Esophagus muscularis mucosa (tissue), 3 donors: ENCODE measurements at regions not wholly inside any gene's neighbourhood (a gene's known extent, or its start where the extent isn't known, plus 50 kb on each side); places are given as distances from the start of the nearest gene placed in this dataset.

ENCODE experiments used
- POLR2AphosphoS5 ChIP-seq, 2 donors: sonication (generic); formaldehyde crosslinking; IDR thresholded peaks; one replicate each; pipeline ENCODE4 v1.6.1; 2017; ENCODE audit warnings: antibody characterized with exemption in 2 of 2
- TF ChIP-seq, protein P1 (sequence below), 3 experiments: fragments of 200-600 bp in 2 of 3; fragments of 450-650 bp in 1 of 3; sonication (generic) in 2 of 3; IDR thresholded peaks; one replicate each; pipeline ENCODE4 v1.5.1; 2017 to 2019; ENCODE audit warnings: antibody characterized with exemption in 3 of 3, mild to moderate bottlenecking in 2 of 3, moderate library complexity in 1 of 3

DNA sequence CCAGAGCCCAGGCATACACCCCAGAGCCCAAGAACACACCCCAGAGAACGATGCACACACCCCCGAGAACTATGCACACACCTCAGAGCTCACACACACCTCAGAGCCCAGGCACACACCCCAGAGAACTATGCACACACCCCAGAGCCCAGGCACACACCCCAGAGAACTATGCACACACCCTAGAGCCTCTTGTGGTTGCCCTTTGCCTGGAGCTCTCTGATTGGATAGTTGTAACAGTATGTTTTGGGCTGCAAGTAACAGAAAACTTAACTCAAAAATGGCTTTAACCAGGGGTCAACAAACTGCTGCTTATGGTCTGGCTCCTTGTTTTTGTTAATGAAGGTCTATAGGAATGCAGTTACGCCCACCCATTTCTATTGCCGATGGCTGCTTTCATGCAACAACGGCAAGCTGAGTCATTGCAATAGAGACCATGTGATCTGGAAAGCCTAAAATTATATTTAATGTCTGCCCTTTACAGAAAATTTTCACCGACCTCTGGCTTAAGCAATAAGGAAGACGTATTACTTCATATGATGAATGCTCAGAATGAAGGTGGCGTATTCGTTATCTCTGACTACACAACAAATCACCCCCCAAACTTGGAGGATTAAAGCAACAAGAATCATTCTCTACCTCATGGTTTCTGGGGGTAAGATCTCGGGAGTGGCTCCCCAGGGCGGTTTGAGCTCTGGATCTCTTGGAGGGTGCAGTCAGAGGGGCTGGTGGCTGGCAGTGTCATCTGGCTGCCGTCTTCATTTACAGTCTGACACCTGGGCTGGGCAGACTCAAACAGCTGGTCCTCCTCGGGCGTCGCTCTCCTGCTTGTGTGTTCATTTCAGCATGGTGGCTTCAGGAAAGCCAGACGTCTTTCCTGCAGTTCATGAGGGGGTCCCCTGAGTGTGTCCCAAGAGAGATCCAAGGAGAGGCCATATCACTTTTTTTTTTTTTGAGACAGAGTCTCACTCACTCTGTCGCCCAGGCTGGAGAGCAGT lies 66.3 kb upstream of the NCOR2 start:
- no peak for TF ChIP-seq POLR2AphosphoS5 (IDR thresholded peaks at IDR 0.05)
- TF ChIP-seq, protein P1, sequence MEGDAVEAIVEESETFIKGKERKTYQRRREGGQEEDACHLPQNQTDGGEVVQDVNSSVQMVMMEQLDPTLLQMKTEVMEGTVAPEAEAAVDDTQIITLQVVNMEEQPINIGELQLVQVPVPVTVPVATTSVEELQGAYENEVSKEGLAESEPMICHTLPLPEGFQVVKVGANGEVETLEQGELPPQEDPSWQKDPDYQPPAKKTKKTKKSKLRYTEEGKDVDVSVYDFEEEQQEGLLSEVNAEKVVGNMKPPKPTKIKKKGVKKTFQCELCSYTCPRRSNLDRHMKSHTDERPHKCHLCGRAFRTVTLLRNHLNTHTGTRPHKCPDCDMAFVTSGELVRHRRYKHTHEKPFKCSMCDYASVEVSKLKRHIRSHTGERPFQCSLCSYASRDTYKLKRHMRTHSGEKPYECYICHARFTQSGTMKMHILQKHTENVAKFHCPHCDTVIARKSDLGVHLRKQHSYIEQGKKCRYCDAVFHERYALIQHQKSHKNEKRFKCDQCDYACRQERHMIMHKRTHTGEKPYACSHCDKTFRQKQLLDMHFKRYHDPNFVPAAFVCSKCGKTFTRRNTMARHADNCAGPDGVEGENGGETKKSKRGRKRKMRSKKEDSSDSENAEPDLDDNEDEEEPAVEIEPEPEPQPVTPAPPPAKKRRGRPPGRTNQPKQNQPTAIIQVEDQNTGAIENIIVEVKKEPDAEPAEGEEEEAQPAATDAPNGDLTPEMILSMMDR (IDR thresholded peaks at IDR 0.05): no peak
